Sigmoid colon (tissue), 4 donors: ENCODE measurements at regions not wholly inside any gene's neighbourhood (a gene's known extent, or its start where the extent isn't known, plus 50 kb on each side); places are given as distances from the start of the nearest gene placed in this dataset.

ENCODE experiments used
- CTCF ChIP-seq, 4 experiments: fragments of 450-650 bp in 3 of 4; fragments of 200-600 bp in 1 of 4; IDR thresholded peaks; one replicate each; pipeline ENCODE4 v1.5.1; 2016 to 2019; ENCODE audit warnings: antibody characterized with exemption in 4 of 4, mild to moderate bottlenecking in 3 of 4, moderate library complexity in 2 of 4
- POLR2A ChIP-seq, 2 donors: fragments of 450-650 bp; IDR thresholded peaks; one replicate each; pipeline ENCODE4 v1.6.1; 2016; ENCODE audit warnings: antibody characterized with exemption in 2 of 2, mild to moderate bottlenecking in 2 of 2, moderate library complexity in 2 of 2
- POLR2AphosphoS5 ChIP-seq, 4 donors: sonication (generic); formaldehyde crosslinking; IDR thresholded peaks; one replicate each; pipeline ENCODE4 v1.6.1; 2017; ENCODE audit warnings: antibody characterized with exemption in 4 of 4

- TF ChIP-seq CTCF (IDR thresholded peaks at IDR 0.05) = no peak
- no peak for TF ChIP-seq POLR2A (IDR thresholded peaks at IDR 0.05)
- no peak for TF ChIP-seq POLR2AphosphoS5 (IDR thresholded peaks at IDR 0.05)
These were observed 830.4 kb upstream of the FAT3 start for GRCh38 chr11:91394073-91394726.
